MCF 10A (cell line): ENCODE measurements at regions not wholly inside any gene's neighbourhood (a gene's known extent, or its start where the extent isn't known, plus 50 kb on each side); places are given as distances from the start of the nearest gene placed in this dataset.
A peak's percentile ranks its signal among the peaks of the same experiment; 100 is the strongest.

Experiments used
- BruUV-seq: library from RNA; stranded (reverse); fragments of 400-500 nt; replicated peaks from 2 replicates; lab custom pipeline; 2021; lab: Mats Ljungman, UMichigan
- CTCF ChIA-PET: fragments of 300-600 bp; sonication (Branson Sonifier 250); formaldehyde crosslinking; extraction: SDS; loops from one replicate; lab custom pipeline; 2021; ENCODE audit warnings: antibody characterized with exemption, inconsistent platforms; lab: Yijun Ruan, JAX
- POLR2A ChIA-PET: fragments of 300-600, 350-650 bp; sonication (Branson Sonifier 250); formaldehyde crosslinking; extraction: SDS; loops from one replicate; lab custom pipeline; 2020; ENCODE audit warnings: antibody characterized with exemption, inconsistent platforms; lab: Yijun Ruan, JAX
- DNase-seq: peaks from one replicate; pipeline ENCODE4 v3.0.0-alpha.2; 2018; ENCODE audit not compliant: unreplicated experiment
- H3K27ac Mint-ChIP-seq: one replicate; pipeline ENCODE4 v1.8.0; 2022; ENCODE audit warnings: mild to moderate bottlenecking, low read depth, mixed read lengths; ENCODE audit not compliant: unreplicated experiment
- H3K27me3 Mint-ChIP-seq: one replicate; pipeline ENCODE4 v1.8.0; 2022; ENCODE audit warnings: mixed read lengths; ENCODE audit not compliant: insufficient read depth, unreplicated experiment
- H3K36me3 Mint-ChIP-seq: one replicate; pipeline ENCODE4 v1.8.0; 2022; ENCODE audit warnings: mild to moderate bottlenecking, moderate library complexity, mixed read lengths; ENCODE audit not compliant: insufficient read depth, unreplicated experiment
- H3K4me1 Mint-ChIP-seq: one replicate; pipeline ENCODE4 v1.8.0; 2022; ENCODE audit warnings: mixed read lengths; ENCODE audit not compliant: insufficient read depth, unreplicated experiment
- H3K4me3 Mint-ChIP-seq: one replicate; pipeline ENCODE4 v1.8.0; 2022; ENCODE audit warnings: mild to moderate bottlenecking, moderate library complexity, mixed read lengths; ENCODE audit not compliant: unreplicated experiment
- H3K9me3 Mint-ChIP-seq: one replicate; pipeline ENCODE4 v1.8.0; 2022; ENCODE audit warnings: mixed read lengths; ENCODE audit not compliant: unreplicated experiment
- CTCF ChIP-seq: fragments of 200-600 bp; IDR thresholded peaks from one replicate; pipeline ENCODE4 v1.8.0; 2022; ENCODE audit warnings: antibody characterized with exemption, mild to moderate bottlenecking; ENCODE audit not compliant: unreplicated experiment
- intact Hi-C: fragments of 100-400 bp; cut with micrococcal nuclease; formaldehyde crosslinking; loops from 2 replicates; pipeline ENCODE4 v1.14.1; 2022

DNA sequence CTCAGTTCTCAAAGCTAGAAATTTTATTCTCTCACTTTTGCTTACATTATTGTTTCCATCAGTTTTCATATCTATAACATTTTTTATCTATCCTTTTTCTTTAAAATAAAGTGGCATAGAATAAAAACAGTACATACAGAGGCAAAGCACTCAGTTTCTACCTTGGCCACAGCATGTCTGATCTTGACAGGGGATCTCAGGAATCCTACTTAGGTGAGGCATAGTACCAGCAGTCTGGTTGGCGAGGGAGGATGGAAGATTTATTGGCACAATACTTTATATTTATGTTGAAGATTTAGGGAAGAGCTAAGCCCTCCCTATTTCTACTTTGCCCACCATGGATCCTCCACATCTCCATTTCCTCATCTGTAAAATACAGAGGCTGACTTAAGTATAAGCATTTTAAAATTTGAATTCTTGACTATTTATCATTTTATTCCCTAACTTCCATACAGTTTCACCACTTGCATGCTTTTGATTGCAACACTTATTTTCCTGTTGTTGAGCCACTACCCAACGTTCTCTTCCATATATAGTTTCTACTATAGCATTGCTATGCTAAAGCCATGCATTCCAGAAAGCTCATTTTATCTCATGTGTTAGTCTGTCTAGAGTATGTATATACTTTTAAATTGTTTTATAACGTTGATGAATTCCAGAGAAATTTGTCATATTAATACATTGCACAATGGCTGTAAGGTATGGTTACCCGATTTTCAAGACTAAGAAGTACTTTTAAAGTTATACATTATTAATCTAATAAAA, 506.7 kb downstream of the KCTD12 start:
- ChIA-PET CTCF (interaction anchor here (0.6 to 1.4 kb wide), 3 partner anchors 50 to 683 kb away, joined by 3 to 5 read pairs (median 4); no protein-coding TSS in a partner anchor), POLR2A (interaction anchor here (0.6 to 1.3 kb wide), 3 partner anchors 24 to 219 kb away, joined by 3 to 4 read pairs (median 3); no protein-coding TSS in a partner anchor)
- Mint-ChIP-seq H3K4me3 (no peak overlapping the region), H3K9me3 (no peaks in the 10 kb centered on the region), H3K27me3 (no peaks in the 10 kb centered on the region), H3K27ac (no peak overlapping the region), H3K4me1 (peaks cover 14% of the 10 kb centered on the region), H3K36me3 (no peaks in the 10 kb centered on the region)
- no TSS peak for BruUV-seq
- DNase-seq: peak; percentile 28
- TF ChIP-seq CTCF: no peak
- intact Hi-C loops: loop anchor here (10.0 kb wide), 1 partner anchor 85 kb away; no protein-coding TSS in a partner anchor

DNA sequence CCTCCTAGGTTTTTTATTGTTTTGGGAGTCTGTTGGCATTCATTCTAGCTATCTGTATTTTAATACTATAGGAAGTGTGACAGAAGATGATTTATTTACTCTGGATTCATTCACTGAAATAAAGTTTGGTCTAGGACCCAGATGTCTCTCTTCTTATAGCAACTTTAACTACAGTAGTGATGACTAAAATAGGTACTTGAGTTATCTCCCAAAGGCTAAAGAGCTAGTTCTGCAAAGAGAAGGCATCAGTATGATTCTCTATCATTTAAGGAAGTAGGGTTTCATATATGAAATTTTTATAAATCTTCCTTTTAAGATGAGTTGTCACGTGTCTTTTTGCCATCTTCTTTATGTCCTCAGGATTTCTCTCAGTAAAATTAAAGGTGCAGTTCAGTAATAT, 507.4 kb downstream of the KCTD12 start:
- H3K27me3 Mint-ChIP-seq: no peaks in the 10 kb centered on the region
- ChIA-PET POLR2A (interaction anchor here (0.6 to 1.3 kb wide), 5 partner anchors 25 to 398 kb away, joined by 3 to 4 read pairs (median 3); no protein-coding TSS in a partner anchor), CTCF (interaction anchor here (0.6 to 1.4 kb wide), 2 partner anchors 49 to 503 kb away, joined by 3 to 5 read pairs; no protein-coding TSS in a partner anchor)
- H3K4me3 Mint-ChIP-seq: no peak overlapping the region
- H3K4me1 Mint-ChIP-seq: peaks cover 7% of the 10 kb centered on the region
- no TSS peak for BruUV-seq
- H3K27ac Mint-ChIP-seq: no peak overlapping the region
- TF ChIP-seq CTCF: no peak
- H3K36me3 Mint-ChIP-seq: no peaks in the 10 kb centered on the region
- H3K9me3 Mint-ChIP-seq: no peaks in the 10 kb centered on the region
- intact Hi-C loops: no loop called here
- no peak for DNase-seq

- Mint-ChIP-seq H3K36me3 (no peaks in the 10 kb centered on the region), H3K4me1 (no peaks in the 10 kb centered on the region), H3K9me3 (no peaks in the 10 kb centered on the region), H3K27me3 (no peaks in the 10 kb centered on the region), H3K4me3 (no peak overlapping the region), H3K27ac (no peak overlapping the region)
- no TSS peak for BruUV-seq
- ChIA-PET POLR2A (no interaction called here), CTCF (no interaction called here)
- intact Hi-C loops: no loop called here
- TF ChIP-seq CTCF: no peak
- DNase-seq: no peak
Measured at GRCh38 chr13:76363682-76364289, 522.4 kb downstream of the KCTD12 start.

DNA sequence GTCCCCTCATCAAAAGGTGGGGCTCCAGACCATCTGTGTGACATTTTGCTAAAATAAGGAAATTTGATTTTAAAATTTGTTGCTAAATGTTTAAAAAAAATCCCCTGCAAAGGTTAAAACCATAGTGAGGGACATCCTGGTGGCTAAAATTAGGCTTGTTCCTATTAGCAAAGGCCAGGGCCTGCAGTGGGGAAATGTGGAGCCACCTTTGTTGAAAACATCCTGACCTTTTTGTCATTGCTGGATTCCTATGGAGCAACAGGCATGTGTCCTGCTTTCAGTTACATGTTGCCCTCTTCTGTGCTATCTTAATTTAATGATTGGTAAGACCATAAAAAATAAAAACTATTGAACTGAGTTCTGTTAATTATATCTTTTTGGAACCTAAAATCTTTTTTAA, 524.3 kb downstream of the KCTD12 start:
- BruUV-seq: no TSS peak
- Mint-ChIP-seq H3K36me3 (no peaks in the 10 kb centered on the region), H3K4me3 (no peak overlapping the region), H3K9me3 (no peaks in the 10 kb centered on the region), H3K4me1 (no peaks in the 10 kb centered on the region), H3K27ac (no peak overlapping the region), H3K27me3 (no peaks in the 10 kb centered on the region)
- no peak for TF ChIP-seq CTCF
- intact Hi-C loops: no loop called here
- ChIA-PET POLR2A (no interaction called here), CTCF (no interaction called here)
- no peak for DNase-seq
